ENCODE measurements at regions not wholly inside any gene's neighbourhood (a gene's known extent, or its start where the extent isn't known, plus 50 kb on each side); places are given as distances from the start of the nearest gene placed in this dataset.

- Histone ChIP-seq H3K36me3 (ENCODE audit: insufficient read depth, low read length) (no peaks in the 10 kb centered on the region), H3K9ac (ENCODE audit: low read length) (no peak overlapping the region), H3K4me3 (ENCODE audit: low read depth in 1 of 2, low read length in 2 of 2) (no peak overlapping the region), H3K9me3 (ENCODE audit: low read length) (no peaks in the 10 kb centered on the region), H3K4me1 (ENCODE audit: insufficient read depth, low read length) (no peaks in the 10 kb centered on the region), H3K27ac (ENCODE audit: low read depth, low read length) (no peak overlapping the region), H3K27me3 (ENCODE audit: control insufficient read depth in 1 of 2, insufficient read depth in 2 of 2, low read length in 2 of 2) (no peaks in the 10 kb centered on the region)
Measured at GRCh38 chr5:2242539-2242938, 359.8 kb upstream of the IRX4 start.

DNA sequence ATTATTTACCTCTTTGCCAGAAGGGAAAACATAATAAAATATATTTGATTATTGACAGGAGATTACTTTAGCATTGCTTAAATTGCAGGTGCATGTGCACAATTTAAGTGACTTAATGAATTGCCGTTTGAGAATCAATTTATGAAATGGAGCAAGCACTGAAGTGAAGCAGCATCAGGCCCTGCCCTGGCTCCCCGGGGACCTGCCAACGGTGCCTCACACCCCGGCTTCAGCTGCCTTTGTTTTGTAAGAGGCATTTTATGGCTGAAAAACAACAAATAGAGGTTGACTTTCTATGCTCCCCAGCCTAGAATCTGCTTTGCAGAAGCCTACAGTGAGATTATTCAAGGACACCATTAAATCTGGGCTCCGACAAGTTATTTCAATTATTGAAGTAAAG is 359.1 kb upstream of the IRX4 start:
- Histone ChIP-seq H3K36me3 (ENCODE audit: insufficient read depth, low read length) (no peaks in the 10 kb centered on the region), H3K27me3 (ENCODE audit: control insufficient read depth in 1 of 2, insufficient read depth in 2 of 2, low read length in 2 of 2) (no peaks in the 10 kb centered on the region), H3K4me1 (ENCODE audit: insufficient read depth, low read length) (no peaks in the 10 kb centered on the region), H3K9ac (ENCODE audit: low read length) (no peak overlapping the region), H3K9me3 (ENCODE audit: low read length) (no peaks in the 10 kb centered on the region), H3K27ac (ENCODE audit: low read depth, low read length) (no peak overlapping the region), H3K4me3 (ENCODE audit: low read depth in 1 of 2, low read length in 2 of 2) (no peak overlapping the region)

DNA sequence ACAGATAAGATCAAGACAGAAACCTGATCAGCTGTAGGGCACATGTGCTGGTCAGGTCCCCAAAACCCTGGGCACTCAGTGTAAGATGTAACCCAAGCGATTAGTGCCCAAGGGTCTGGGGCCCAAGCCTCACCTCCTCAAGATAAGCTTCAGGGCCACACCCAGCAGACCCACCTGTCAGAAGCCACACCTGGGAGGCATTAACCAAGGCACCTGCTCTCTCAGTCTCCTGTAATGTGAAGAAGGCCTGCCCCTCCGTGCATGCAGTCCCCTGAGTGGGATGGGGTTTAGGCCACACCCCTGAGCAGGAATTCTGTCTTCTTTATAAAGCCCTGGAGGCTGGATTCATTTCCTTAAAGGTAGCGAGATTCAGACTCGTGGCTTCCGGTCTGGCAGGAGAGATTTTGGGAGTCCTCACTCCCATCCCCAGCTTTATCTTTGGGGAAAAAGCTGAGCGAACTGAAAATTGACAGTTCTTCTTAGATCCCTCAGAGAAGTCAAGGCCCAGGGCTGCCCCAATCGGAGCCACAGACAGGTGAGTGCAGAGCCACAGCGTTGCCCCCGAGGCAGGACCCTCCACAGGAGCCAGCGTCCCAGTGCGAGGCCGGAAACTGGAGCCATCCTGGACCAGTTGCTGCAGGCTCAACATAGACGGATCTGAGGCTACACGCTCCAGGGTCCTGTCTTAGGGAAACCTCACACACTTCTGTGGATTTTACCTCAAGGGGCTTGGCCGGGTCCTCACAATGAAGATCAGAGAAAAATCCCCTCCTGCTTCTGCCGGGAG is 357.6 kb upstream of the IRX4 start:
- Histone ChIP-seq H3K4me1 (ENCODE audit: insufficient read depth, low read length) (no peaks in the 10 kb centered on the region), H3K27me3 (ENCODE audit: control insufficient read depth in 1 of 2, insufficient read depth in 2 of 2, low read length in 2 of 2) (no peaks in the 10 kb centered on the region), H3K9me3 (ENCODE audit: low read length) (no peaks in the 10 kb centered on the region), H3K4me3 (ENCODE audit: low read depth in 1 of 2, low read length in 2 of 2) (no peak overlapping the region), H3K36me3 (ENCODE audit: insufficient read depth, low read length) (no peaks in the 10 kb centered on the region), H3K9ac (ENCODE audit: low read length) (no peak overlapping the region), H3K27ac (ENCODE audit: low read depth, low read length) (no peak overlapping the region)

DNA sequence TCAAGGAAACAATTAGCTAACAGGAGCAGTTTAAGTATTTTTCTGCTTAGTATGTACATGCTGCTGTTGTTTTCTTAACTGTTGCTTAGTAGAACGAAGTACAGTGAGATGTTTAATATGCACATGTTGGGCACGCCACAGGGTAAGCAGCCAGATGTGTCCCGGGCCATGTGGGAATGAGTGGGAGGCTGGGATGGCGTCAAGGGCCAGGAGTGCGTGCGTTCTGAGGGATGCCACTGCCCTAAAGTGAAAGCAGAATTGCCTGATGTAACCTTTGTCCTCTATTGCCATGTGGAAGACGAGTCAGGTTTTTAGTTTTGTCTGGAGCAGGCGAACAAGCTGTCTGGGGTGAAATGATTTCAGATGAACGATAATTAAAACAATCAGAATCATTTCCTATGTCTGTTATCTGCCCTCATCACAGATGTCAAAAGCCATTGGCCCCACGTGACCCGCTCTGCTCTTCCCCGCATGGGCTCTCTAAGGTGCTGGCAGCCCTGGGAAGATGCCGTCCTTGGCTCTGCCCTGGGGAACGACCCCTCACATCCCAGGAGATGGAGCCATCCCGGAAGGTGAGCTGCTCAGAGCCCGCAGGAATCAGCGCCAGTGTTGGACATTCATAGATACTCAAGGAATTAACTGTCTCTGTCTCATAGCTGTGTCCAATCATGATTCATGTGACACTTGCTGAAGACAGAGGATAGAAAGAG is 356.6 kb upstream of the IRX4 start:
- Histone ChIP-seq H3K4me1 (ENCODE audit: insufficient read depth, low read length) (no peaks in the 10 kb centered on the region), H3K27ac (ENCODE audit: low read depth, low read length) (no peak overlapping the region), H3K27me3 (ENCODE audit: control insufficient read depth in 1 of 2, insufficient read depth in 2 of 2, low read length in 2 of 2) (no peaks in the 10 kb centered on the region), H3K36me3 (ENCODE audit: insufficient read depth, low read length) (no peaks in the 10 kb centered on the region), H3K9me3 (ENCODE audit: low read length) (no peaks in the 10 kb centered on the region), H3K4me3 (ENCODE audit: low read depth in 1 of 2, low read length in 2 of 2) (no peak overlapping the region), H3K9ac (ENCODE audit: low read length) (no peak overlapping the region)

GRCh38 chr5:2238732-2239131 is 356.0 kb upstream of the IRX4 start:
- Histone ChIP-seq H3K36me3 (ENCODE audit: insufficient read depth, low read length) (no peaks in the 10 kb centered on the region), H3K9ac (ENCODE audit: low read length) (no peak overlapping the region)

GRCh38 chr5:2227433-2227832 is 344.7 kb upstream of the IRX4 start:
- no peaks in the 10 kb centered on the region for H3K4me1 ChIP-seq (ENCODE audit: insufficient read depth, low read length)
- no peaks in the 10 kb centered on the region for H3K27me3 ChIP-seq (ENCODE audit: control insufficient read depth in 1 of 2, insufficient read depth in 2 of 2, low read length in 2 of 2)
- H3K9me3 ChIP-seq (ENCODE audit: low read length): no peaks in the 10 kb centered on the region
- H3K27ac ChIP-seq (ENCODE audit: low read depth, low read length): no peak overlapping the region
- no peaks in the 10 kb centered on the region for H3K36me3 ChIP-seq (ENCODE audit: insufficient read depth, low read length)
- no peak overlapping the region for H3K4me3 ChIP-seq (ENCODE audit: low read depth in 1 of 2, low read length in 2 of 2)
- no peak overlapping the region for H3K9ac ChIP-seq (ENCODE audit: low read length)

More at GRCh38 chr5:2238732-2239131, 356.0 kb upstream of the IRX4 start:
- Histone ChIP-seq H3K27me3 (ENCODE audit: control insufficient read depth in 1 of 2, insufficient read depth in 2 of 2, low read length in 2 of 2) (no peaks in the 10 kb centered on the region), H3K4me1 (ENCODE audit: insufficient read depth, low read length) (no peaks in the 10 kb centered on the region), H3K27ac (ENCODE audit: low read depth, low read length) (no peak overlapping the region), H3K9me3 (ENCODE audit: low read length) (no peaks in the 10 kb centered on the region), H3K4me3 (ENCODE audit: low read depth in 1 of 2, low read length in 2 of 2) (no peak overlapping the region)

DNA sequence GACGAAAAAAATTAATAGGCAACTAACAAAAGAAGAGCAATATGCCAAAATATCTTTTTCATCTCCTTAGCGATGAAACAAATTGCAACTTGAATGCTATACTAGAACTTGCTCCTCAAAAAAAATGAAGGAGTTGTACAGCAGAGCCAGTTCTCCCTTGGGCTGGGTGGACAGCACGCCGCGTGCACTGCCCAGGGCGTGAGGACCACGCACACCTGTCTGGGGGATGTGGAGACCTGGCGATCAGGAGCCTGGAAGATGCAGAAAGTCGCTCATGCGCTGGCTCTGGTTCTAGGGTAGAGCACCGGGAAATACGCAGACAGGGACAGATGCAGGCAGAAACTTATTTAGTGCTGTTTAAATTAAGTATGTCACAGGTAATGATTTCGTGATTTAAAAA is 342.0 kb upstream of the IRX4 start:
- no peaks in the 10 kb centered on the region for H3K36me3 ChIP-seq (ENCODE audit: insufficient read depth, low read length)
- no peaks in the 10 kb centered on the region for H3K4me1 ChIP-seq (ENCODE audit: insufficient read depth, low read length)
- H3K9ac ChIP-seq (ENCODE audit: low read length): no peak overlapping the region
- H3K9me3 ChIP-seq (ENCODE audit: low read length): no peaks in the 10 kb centered on the region
- H3K4me3 ChIP-seq (ENCODE audit: low read depth in 1 of 2, low read length in 2 of 2): no peak overlapping the region
- no peak overlapping the region for H3K27ac ChIP-seq (ENCODE audit: low read depth, low read length)
- H3K27me3 ChIP-seq (ENCODE audit: control insufficient read depth in 1 of 2, insufficient read depth in 2 of 2, low read length in 2 of 2): no peaks in the 10 kb centered on the region

DNA sequence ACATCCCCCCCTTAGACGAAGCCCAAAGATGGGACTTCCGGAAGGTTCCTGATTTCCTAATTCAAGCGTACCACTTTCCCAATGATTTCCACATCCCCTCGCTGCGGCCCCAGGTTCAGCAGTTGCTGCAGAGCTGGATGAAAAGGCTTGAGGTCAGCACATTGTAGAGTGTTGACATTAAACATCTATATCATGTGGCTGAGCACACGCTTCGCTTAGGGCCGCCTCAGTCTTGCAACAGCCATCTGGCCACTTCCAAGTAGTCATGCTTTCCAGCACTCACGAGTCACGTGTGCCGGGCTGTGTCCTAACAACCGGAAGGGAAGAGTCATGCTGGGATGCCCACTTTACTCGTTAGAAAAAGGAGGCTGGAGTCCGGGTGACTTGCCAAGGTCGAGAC is 340.6 kb upstream of the IRX4 start:
- H3K27ac ChIP-seq (ENCODE audit: low read depth, low read length): no peak overlapping the region

GRCh38 chr5:2222246-2222992 is 339.7 kb upstream of the IRX4 start:
- H3K4me3 ChIP-seq (ENCODE audit: low read depth in 1 of 2, low read length in 2 of 2): no peak overlapping the region
- H3K9ac ChIP-seq (ENCODE audit: low read length): no peak overlapping the region
- H3K27ac ChIP-seq (ENCODE audit: low read depth, low read length): no peak overlapping the region
- H3K4me1 ChIP-seq (ENCODE audit: insufficient read depth, low read length): no peaks in the 10 kb centered on the region
- H3K36me3 ChIP-seq (ENCODE audit: insufficient read depth, low read length): no peaks in the 10 kb centered on the region
- H3K9me3 ChIP-seq (ENCODE audit: low read length): no peaks in the 10 kb centered on the region
- no peaks in the 10 kb centered on the region for H3K27me3 ChIP-seq (ENCODE audit: control insufficient read depth in 1 of 2, insufficient read depth in 2 of 2, low read length in 2 of 2)

More for the DNA sequence above, 340.6 kb upstream of the IRX4 start:
- no peaks in the 10 kb centered on the region for H3K36me3 ChIP-seq (ENCODE audit: insufficient read depth, low read length)
- no peaks in the 10 kb centered on the region for H3K9me3 ChIP-seq (ENCODE audit: low read length)
- H3K4me3 ChIP-seq (ENCODE audit: low read depth in 1 of 2, low read length in 2 of 2): no peak overlapping the region
- H3K9ac ChIP-seq (ENCODE audit: low read length): no peak overlapping the region
- no peaks in the 10 kb centered on the region for H3K27me3 ChIP-seq (ENCODE audit: control insufficient read depth in 1 of 2, insufficient read depth in 2 of 2, low read length in 2 of 2)
- H3K4me1 ChIP-seq (ENCODE audit: insufficient read depth, low read length): no peaks in the 10 kb centered on the region

DNA sequence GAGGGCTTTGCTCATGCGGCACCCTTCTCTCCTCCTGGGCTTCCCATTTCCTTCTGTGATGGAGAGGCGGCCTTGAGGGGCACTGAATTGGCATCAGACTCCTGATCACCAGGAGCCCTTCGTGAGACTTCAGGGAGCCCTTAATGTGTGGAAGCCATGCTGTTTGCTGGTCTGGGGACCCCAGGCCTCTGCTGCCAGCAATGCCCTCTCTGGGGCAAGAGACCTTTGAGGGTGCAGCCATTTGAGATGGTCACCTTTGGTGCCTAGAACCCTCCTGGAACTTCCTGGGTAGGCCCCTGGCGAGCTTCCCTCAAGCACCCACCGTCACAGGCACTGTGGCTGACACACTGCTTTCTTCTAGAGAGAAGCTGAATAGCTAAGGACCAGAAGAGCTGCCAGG is 338.7 kb upstream of the IRX4 start:
- Histone ChIP-seq H3K36me3 (ENCODE audit: insufficient read depth, low read length) (no peaks in the 10 kb centered on the region), H3K27ac (ENCODE audit: low read depth, low read length) (no peak overlapping the region), H3K27me3 (ENCODE audit: control insufficient read depth in 1 of 2, insufficient read depth in 2 of 2, low read length in 2 of 2) (no peaks in the 10 kb centered on the region), H3K4me1 (ENCODE audit: insufficient read depth, low read length) (no peaks in the 10 kb centered on the region), H3K4me3 (ENCODE audit: low read depth in 1 of 2, low read length in 2 of 2) (no peak overlapping the region), H3K9me3 (ENCODE audit: low read length) (no peaks in the 10 kb centered on the region), H3K9ac (ENCODE audit: low read length) (no peak overlapping the region)

GRCh38 chr5:2220741-2221140 is 338.0 kb upstream of the IRX4 start:
- H3K9me3 ChIP-seq (ENCODE audit: low read length): no peaks in the 10 kb centered on the region
- no peaks in the 10 kb centered on the region for H3K36me3 ChIP-seq (ENCODE audit: insufficient read depth, low read length)
- no peak overlapping the region for H3K9ac ChIP-seq (ENCODE audit: low read length)
- no peaks in the 10 kb centered on the region for H3K4me1 ChIP-seq (ENCODE audit: insufficient read depth, low read length)
- H3K27me3 ChIP-seq (ENCODE audit: control insufficient read depth in 1 of 2, insufficient read depth in 2 of 2, low read length in 2 of 2): no peaks in the 10 kb centered on the region
- H3K27ac ChIP-seq (ENCODE audit: low read depth, low read length): no peak overlapping the region
- no peak overlapping the region for H3K4me3 ChIP-seq (ENCODE audit: low read depth in 1 of 2, low read length in 2 of 2)
